ENCODE measurements at regions not wholly inside any gene's neighbourhood (a gene's known extent, or its start where the extent isn't known, plus 50 kb on each side); places are given as distances from the start of the nearest gene placed in this dataset.
A peak's percentile ranks its signal among the peaks of the same experiment; 100 is the strongest.
"Not testable (repeated sequence)": the region's sequence is repeated elsewhere in the genome, so short reads cannot be mapped to it uniquely, and the experiment has no call there.

GRCh38 chr10:59975918-59976317 is 69.6 kb upstream of the CCDC6 start:
- DNase-seq, result not testable (repeated sequence)

- DNase-seq, result no peak
Observed at GRCh38 chr10:59971915-59972314, 65.6 kb upstream of the CCDC6 start.

GRCh38 chr10:59970396-59971368 is 64.3 kb upstream of the CCDC6 start:
- no peak for DNase-seq

- no peak for DNase-seq
Observed at GRCh38 chr10:59968705-59969104, 62.3 kb upstream of the CCDC6 start.

GRCh38 chr10:59967079-59967478 is 60.7 kb upstream of the CCDC6 start:
- DNase-seq, result no peak

- no peak for DNase-seq
Observed at GRCh38 chr10:59965899-59966650, 59.7 kb upstream of the CCDC6 start.

- peak; percentile 32 for DNase-seq
Observed at GRCh38 chr10:59962756-59963155, 56.4 kb upstream of the CCDC6 start.

GRCh38 chr10:59960751-59961150 is 54.4 kb upstream of the CCDC6 start:
- no peak for DNase-seq

- no peak for DNase-seq
Observed at GRCh38 chr10:59959504-59960018, 53.2 kb upstream of the CCDC6 start.

GRCh38 chr10:59958882-59959281 is 52.5 kb upstream of the CCDC6 start:
- no peak for DNase-seq

GRCh38 chr10:59957975-59958374 is 51.6 kb upstream of the CCDC6 start:
- no peak for DNase-seq

Data from retina (tissue), 1 donor.